Aorta (tissue), 5 donors: ENCODE measurements at regions not wholly inside any gene's neighbourhood (a gene's known extent, or its start where the extent isn't known, plus 50 kb on each side); places are given as distances from the start of the nearest gene placed in this dataset.
A peak's percentile ranks its signal among the peaks of the same experiment; 100 is the strongest.
"Not testable (repeated sequence)": the region's sequence is repeated elsewhere in the genome, so short reads cannot be mapped to it uniquely, and the experiment has no call there.

Source experiments
- ATAC-seq: fragments of 200-7000 bp; cut with Tn5 transposase; one replicate; pipeline ENCODE4 v1.9.1; 2022; ENCODE audit warnings: moderate library complexity; ENCODE audit not compliant: low FRiP score
- DNase-seq, 2 donors: peaks; one replicate each; pipeline ENCODE4 v3.0.0-alpha.2; 2020
- H3K27ac ChIP-seq, 2 donors: one replicate each; pipeline ENCODE4 v1.5.1; 2013; ENCODE audit warnings: low read length in 2 of 2, mild to moderate bottlenecking in 2 of 2, moderate library complexity in 2 of 2, control low read depth in 1 of 2, inconsistent platforms in 1 of 2, low read depth in 1 of 2
- H3K27me3 ChIP-seq, 2 donors: one replicate each; pipeline ENCODE4 v1.6.1; 2013; ENCODE audit warnings: control low read depth in 1 of 2, low read length in 1 of 2, mild to moderate bottlenecking in 1 of 2, moderate library complexity in 1 of 2; ENCODE audit not compliant: insufficient read depth in 2 of 2, control insufficient read depth in 1 of 2
- H3K36me3 ChIP-seq, 2 donors: one replicate each; pipeline ENCODE4 v1.6.1; 2013; ENCODE audit warnings: control low read depth in 1 of 2, low read length in 1 of 2, mild to moderate bottlenecking in 1 of 2; ENCODE audit not compliant: insufficient read depth in 2 of 2, control insufficient read depth in 1 of 2
- H3K4me1 ChIP-seq, 2 donors: one replicate each; pipeline ENCODE4 v1.6.1; 2013; ENCODE audit warnings: low read length in 2 of 2, control low read depth in 1 of 2, mild to moderate bottlenecking in 1 of 2, moderate library complexity in 1 of 2; ENCODE audit not compliant: insufficient read depth in 2 of 2, control insufficient read depth in 1 of 2
- H3K4me3 ChIP-seq, 2 donors: one replicate each; pipeline ENCODE4 v1.5.1; 2013; ENCODE audit warnings: low read length in 2 of 2, control low read depth in 1 of 2, mild to moderate bottlenecking in 1 of 2
- H3K9me3 ChIP-seq: one replicate; pipeline ENCODE4 v1.6.1; 2013; ENCODE audit warnings: mild to moderate bottlenecking, low read length; ENCODE audit not compliant: control insufficient read depth
- WGBS, 2 donors: extraction: QIAGEN DNeasy Blood & Tissue Kit; methylation state at CpG; one replicate each; pipeline ENCODE4 v1.1.7; 2013; 5-methylcytosine and 5-hydroxymethylcytosine counted together
- intact Hi-C, 2 donors: fragments of 100-400 bp; cut with DNase I; formaldehyde crosslinking; loops; one replicate each; pipeline versions ENCODE4 v1.14.2 to v1.15.0; 2022
- donor health status: healthy with polysubstance abuse.
- donor health status: Bipolar disorder and iron deficiency.
- donor health status: DM: no; HTN: no; CAD: no.
- donor health status: DM: no; HTN: no; CAD: no.
- donor health status: DM: yes; HTN: yes; CAD: no.

DNA sequence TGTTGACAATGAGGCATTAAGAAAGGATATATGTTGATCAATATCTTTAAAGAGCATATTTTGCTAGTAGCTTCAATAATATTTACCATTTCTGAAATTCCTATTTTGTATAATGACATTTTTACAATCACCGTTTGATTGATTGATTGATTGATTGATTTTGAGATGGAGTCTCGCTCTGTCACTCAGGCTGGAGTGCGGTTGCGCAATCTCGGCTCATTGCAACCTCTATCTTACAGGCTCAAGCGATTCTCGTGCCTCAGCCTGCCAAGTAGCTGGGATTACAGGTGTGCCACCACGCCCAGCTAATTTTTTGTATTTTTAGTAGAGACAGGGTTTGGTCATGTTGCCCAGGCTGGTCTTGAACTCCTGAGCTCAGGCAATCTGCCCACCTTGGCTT lies 150.9 kb upstream of the TEX13D start:
- H3K4me3 ChIP-seq, H3K9me3 ChIP-seq, H3K36me3 ChIP-seq, H3K27me3 ChIP-seq, DNase-seq, H3K4me1 ChIP-seq, H3K27ac ChIP-seq, intact Hi-C loops, ATAC-seq: not testable (repeated sequence)
- 88 to 94% methylated on average over 8 of the region's 8 CpGs for WGBS, 2 donors

DNA sequence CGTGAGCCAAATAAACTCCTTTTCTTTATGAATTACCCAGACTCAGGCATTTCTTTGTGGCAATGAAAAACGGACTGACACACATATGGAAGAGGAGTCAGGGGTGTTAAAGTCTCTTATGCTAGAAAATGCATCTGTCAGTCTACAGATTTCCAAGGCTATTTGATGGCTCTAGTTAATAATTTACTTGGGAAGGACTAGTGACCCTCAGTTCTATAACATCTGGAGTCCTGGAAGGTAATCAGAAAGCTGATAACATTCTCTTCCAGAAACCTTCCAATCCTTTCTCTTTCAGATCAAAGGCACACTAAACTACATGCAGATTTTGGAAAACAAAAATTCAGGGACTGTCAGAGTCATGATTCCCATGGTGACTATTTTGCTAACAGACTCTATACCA lies 142.0 kb upstream of the TEX13D start:
- WGBS, 2 donors = 48 to 78% methylated on average over 2 of the region's 2 CpGs
- Histone ChIP-seq H3K36me3 (no peaks in the 10 kb centered on the region), H3K27me3 (no peaks in the 10 kb centered on the region), H3K4me1 (no peaks in the 10 kb centered on the region), H3K9me3 (no peaks in the 10 kb centered on the region), H3K27ac (no peak overlapping the region), H3K4me3 (no peak overlapping the region)
- DNase-seq (no peak), ATAC-seq (no peak)
- intact Hi-C loops = no loop called here

- ATAC-seq (peak; percentile 44), DNase-seq (peak in 1 of 2 donors; percentile 47)
- Histone ChIP-seq H3K27me3 (no peaks in the 10 kb centered on the region), H3K36me3 (no peaks in the 10 kb centered on the region), H3K9me3 (no peaks in the 10 kb centered on the region), H3K27ac (peak overlapping the region in 1 of 2 donors; percentile 6), H3K4me1 (no peaks in the 10 kb centered on the region), H3K4me3 (no peak overlapping the region)
- WGBS, 2 donors = 26 to 41% methylated on average over 5 of the region's 5 CpGs
- intact Hi-C loops = no loop called here
Measured at GRCh38 chrX:124194199-124194598, 138.3 kb upstream of the TEX13D start.

- Histone ChIP-seq H3K36me3 (no peaks in the 10 kb centered on the region), H3K9me3 (no peaks in the 10 kb centered on the region), H3K27ac (no peak overlapping the region), H3K27me3 (no peaks in the 10 kb centered on the region), H3K4me1 (no peaks in the 10 kb centered on the region), H3K4me3 (no peak overlapping the region)
- 15 to 42% methylated on average over 8 of the region's 8 CpGs for WGBS, 2 donors
- ATAC-seq = peak; percentile 35
- intact Hi-C loops = no loop called here
- no peak for DNase-seq
Measured at GRCh38 chrX:124194901-124195300, 137.6 kb upstream of the TEX13D start.

GRCh38 chrX:124203311-124203710 lies 129.1 kb upstream of the TEX13D start:
- peaks cover 0 to 6% of the 10 kb centered on the region in 2 donors for H3K4me1 ChIP-seq
- H3K4me3 ChIP-seq = no peak overlapping the region
- no peaks in the 10 kb centered on the region for H3K27me3 ChIP-seq
- no peaks in the 10 kb centered on the region for H3K36me3 ChIP-seq
- 92 to 100% methylated on average over 1 of the region's 1 CpG for WGBS, 2 donors
- DNase-seq (no peak), ATAC-seq (no peak)
- intact Hi-C loops = no loop called here
- H3K27ac ChIP-seq = no peak overlapping the region
- H3K9me3 ChIP-seq = no peaks in the 10 kb centered on the region

DNA sequence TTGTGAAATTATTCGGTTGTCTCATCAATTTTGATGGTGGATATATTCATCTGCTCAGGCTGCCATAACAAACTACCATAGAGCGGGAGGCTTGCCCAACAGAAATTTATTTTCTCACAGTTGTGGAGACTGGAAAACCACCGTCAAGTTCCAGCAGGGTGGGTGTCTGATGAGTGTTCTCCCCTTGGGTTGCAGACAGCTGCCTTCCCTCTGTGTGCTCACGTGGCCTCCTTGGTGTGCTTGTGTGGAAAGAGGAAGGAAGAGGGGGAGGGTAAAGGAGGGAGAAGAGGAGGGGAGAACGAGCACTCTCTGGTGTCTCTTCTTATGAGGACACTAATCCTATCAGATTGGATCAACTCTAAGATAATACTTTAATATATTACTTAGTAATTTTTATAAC lies 123.8 kb upstream of the TEX13D start:
- ATAC-seq = no peak
- H3K4me1 ChIP-seq = no peaks in the 10 kb centered on the region
- H3K4me3 ChIP-seq = no peak overlapping the region
- intact Hi-C loops = no loop called here
- no peaks in the 10 kb centered on the region for H3K27me3 ChIP-seq
- H3K36me3 ChIP-seq = no peaks in the 10 kb centered on the region
- no peak for DNase-seq
- WGBS, 2 donors = 33 to 41% methylated on average over 5 of the region's 5 CpGs
- no peaks in the 10 kb centered on the region for H3K9me3 ChIP-seq
- no peak overlapping the region for H3K27ac ChIP-seq

- no peak for ATAC-seq
- intact Hi-C loops = no loop called here
- WGBS, 2 donors = 55 to 83% methylated on average over 6 of the region's 6 CpGs
- Histone ChIP-seq H3K4me1 (no peaks in the 10 kb centered on the region), H3K27ac (no peak overlapping the region), H3K9me3 (no peaks in the 10 kb centered on the region), H3K27me3 (no peaks in the 10 kb centered on the region), H3K4me3 (no peak overlapping the region), H3K36me3 (no peaks in the 10 kb centered on the region)
- DNase-seq = no peak
Measured at GRCh38 chrX:124209792-124210576, 122.5 kb upstream of the TEX13D start.

- Histone ChIP-seq H3K4me3 (no peak overlapping the region), H3K27me3 (no peaks in the 10 kb centered on the region), H3K36me3 (no peaks in the 10 kb centered on the region), H3K4me1 (no peaks in the 10 kb centered on the region), H3K9me3 (no peaks in the 10 kb centered on the region), H3K27ac (no peak overlapping the region)
- intact Hi-C loops = no loop called here
- WGBS, 2 donors = 55 to 66% methylated on average over 3 of the region's 3 CpGs
- ATAC-seq (no peak), DNase-seq (no peak)
Measured at GRCh38 chrX:124211312-124211942, 121.0 kb upstream of the TEX13D start.

- DNase-seq (no peak), ATAC-seq (no peak)
- intact Hi-C loops = no loop called here
- no peaks in the 10 kb centered on the region for H3K27me3 ChIP-seq
- 68 to 85% methylated on average over 3 of the region's 3 CpGs for WGBS, 2 donors
- H3K36me3 ChIP-seq = no peaks in the 10 kb centered on the region
- H3K27ac ChIP-seq = no peak overlapping the region
- H3K4me1 ChIP-seq = no peaks in the 10 kb centered on the region
- H3K9me3 ChIP-seq = no peaks in the 10 kb centered on the region
- no peak overlapping the region for H3K4me3 ChIP-seq
Measured at GRCh38 chrX:124212622-124213021, 119.8 kb upstream of the TEX13D start.
